NCI-H2107 treated with DMSO at 0.1 percent for 48 hours (cell line): ENCODE measurements at regions not wholly inside any gene's neighbourhood (a gene's known extent, or its start where the extent isn't known, plus 50 kb on each side); places are given as distances from the start of the nearest gene placed in this dataset.

Experiments used
- DNase-seq: peaks from one replicate; lab custom pipeline; 2025; ENCODE audit not compliant: unreplicated experiment; lab: John Stamatoyannopoulos, UW

DNA sequence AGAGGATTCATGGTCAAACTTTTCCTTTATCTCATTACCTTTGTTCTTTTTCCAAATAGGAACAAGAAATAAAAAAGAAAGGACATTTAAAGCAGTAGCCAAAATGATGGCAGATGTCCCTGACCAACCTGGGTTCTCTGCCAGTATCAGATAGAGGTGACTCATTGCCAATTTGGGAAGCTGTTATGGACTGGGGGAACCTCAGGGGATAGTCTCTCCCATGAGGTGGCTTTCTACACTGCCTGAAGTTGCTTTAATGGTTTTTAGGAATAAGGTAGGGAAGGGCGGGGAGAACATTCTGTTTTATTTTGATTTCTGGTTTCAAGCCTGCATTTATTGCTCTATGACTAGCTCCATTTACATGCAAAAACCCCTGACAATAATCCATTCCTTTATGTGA lies 457.9 kb upstream of the TPK1 start:
- no peak for DNase-seq

DNA sequence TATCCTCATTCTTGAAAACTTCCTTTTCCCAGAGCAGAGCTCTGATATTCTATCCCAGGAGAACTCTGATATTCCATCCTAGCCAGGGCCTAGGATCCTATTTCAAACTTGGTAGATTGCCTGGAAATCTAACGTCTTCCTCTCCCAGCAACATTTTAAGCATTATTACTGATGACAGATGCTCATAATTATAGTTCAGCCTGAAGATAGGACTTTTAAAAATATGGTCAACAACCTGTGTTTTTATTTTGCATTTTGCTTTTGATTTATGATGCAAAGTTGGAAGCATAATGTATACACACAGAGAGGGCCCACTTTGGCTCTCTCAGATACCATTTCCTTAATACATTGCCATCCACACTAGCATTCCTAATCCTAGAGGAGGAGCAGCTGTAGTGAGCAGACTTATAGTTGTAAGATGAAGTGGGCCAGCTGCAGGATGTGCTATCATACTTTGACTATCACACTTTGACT lies 457.4 kb upstream of the TPK1 start:
- DNase-seq, result no peak

DNA sequence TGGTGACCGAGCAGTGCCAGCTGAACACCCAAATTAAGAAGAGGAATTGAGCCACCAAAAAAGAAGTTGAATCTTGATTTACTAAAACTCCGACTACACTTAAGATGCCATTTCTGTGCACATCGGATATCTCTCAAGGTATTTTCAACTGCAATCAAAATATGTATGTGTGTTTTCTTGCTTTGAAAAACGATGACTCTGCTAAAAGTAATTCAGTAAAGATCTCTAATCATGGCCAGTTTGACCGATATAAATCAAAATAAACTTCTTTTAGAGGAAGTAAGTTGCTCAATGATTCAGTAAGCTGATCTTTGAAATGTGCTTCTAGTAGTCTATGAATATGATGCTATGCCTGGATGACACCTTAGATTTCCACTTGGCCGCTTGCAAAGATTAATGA lies 453.5 kb upstream of the TPK1 start:
- DNase-seq, result no peak

DNA sequence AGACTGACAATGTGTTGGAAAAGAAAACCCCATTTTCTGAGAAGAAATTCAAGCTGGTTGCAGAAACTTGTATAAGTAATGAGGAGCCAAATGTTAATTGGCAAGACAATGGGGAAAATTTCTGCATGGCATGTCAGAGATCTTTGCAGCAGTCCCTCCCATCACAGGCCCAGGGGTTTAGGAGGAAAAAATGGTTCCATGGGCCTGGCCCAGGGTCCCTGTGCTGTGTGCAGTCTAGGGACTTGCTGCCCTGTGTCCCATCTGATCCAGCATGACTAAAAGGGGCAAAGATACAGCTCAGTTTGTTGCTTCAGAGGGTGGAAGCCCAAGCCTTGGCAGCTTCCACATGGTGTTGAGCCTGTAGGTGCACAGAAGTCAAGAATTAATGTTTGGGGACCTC lies 440.3 kb upstream of the TPK1 start:
- DNase-seq, result no peak

DNA sequence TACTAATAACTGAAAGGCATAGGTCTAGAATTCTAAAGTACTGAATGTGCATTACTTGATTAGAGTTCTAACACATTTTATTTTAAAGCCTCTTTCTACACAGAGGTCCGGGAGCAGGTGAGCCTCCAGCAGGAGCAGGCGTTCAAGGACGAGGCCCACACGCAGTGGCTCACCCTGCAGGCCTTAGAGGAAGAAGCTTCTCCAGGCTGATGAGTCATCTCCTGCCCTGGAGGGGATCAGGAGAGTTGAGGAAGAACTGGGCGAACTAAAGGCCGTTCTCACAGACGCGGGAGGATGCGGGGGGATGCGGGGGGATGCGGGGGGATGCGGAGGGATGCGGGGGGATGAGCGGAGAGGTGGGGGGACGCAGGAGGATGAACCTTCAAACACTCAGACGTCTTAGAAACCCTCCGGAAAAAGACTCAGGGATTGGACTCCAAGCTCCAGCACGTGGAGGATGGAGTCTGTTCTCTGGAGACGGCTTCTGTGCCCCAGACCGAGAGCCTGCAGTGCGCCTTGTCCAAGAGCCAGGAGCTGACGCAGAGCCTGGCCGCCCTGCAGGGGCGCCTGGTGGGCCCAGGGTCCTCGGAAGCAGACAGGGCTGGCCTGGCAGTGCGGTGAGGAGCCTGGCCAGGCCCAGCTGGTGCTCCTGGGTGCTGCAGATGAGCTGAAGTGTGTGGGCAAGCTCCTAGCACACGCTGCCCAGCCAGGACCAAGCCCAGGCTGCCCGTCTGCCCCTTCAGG lies 433.7 kb upstream of the TPK1 start:
- no peak for DNase-seq

DNA sequence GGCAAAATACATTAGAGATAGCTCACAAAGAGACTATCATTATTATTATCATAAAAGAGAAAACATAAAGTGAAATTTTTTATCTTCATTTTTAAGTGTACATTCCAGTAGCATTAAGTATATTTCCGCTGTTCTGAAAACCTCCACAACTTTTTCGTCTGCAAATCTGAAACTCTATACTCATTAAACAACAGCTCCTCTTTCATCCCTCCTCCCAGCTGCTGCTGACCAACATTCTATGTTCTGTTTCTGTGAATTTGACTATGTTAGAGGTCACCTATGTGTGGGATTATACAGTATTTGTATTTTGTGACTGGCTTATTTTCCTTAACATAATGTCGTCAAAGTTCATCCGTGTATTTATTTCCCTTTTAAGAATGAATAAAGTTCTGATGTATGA lies 429.3 kb upstream of the TPK1 start:
- DNase-seq, result no peak

DNA sequence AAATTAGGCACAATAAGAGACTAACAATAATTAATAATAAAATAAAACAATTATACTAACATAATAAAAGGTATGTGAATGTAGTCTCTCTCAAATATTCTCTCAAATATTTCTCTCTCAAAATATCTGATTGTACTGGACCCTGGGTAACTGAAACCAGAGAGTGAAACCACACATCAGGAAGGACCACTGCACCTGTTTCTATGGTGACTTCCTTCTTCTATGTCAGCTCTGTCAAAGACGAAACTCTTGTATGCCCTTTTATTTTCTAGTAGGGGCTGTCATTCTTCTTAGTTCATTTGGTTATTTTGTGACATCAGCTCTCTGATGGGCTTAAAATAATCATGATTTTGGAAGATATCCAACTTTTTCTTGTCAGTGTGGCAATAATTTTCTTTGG lies 428.0 kb upstream of the TPK1 start:
- DNase-seq, result no peak

DNA sequence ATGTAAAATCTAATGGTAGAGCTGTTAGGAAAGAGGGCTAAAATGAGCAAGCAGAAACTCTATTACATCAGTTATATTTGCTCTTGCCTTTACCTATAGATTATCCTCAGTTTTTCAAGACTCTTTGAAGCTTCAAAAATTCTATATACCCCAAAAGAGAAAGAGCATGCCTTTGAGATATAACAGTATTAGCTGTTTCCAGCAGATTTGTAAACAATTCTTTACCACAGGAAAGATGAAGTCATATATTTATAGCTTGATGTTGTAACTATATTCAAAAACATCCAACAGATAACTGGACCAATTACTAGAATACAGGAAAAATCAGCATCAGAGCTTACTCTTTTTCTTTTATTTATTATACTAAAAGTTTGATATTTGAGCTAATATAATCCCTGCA lies 416.2 kb upstream of the TPK1 start:
- DNase-seq, result no peak

DNA sequence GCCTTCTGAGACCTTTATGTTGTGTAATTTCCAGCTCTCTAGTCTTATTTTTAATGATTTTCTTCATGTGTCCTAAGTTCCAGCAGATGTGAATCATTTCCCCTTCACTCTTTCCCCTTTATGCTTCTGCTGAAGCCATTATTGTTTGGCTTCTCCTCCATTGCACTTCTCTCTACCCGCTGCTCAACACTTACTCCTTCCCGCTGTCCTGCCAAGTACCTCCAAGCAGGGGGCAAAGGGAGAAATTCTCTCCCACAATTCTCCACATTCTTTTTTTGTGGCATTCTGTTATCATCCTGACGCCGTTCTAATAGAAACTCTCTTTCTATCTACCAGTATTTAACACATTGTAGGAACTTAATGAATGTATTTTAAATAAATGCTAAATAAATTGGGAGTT lies 388.9 kb upstream of the TPK1 start:
- DNase-seq, result no peak

DNA sequence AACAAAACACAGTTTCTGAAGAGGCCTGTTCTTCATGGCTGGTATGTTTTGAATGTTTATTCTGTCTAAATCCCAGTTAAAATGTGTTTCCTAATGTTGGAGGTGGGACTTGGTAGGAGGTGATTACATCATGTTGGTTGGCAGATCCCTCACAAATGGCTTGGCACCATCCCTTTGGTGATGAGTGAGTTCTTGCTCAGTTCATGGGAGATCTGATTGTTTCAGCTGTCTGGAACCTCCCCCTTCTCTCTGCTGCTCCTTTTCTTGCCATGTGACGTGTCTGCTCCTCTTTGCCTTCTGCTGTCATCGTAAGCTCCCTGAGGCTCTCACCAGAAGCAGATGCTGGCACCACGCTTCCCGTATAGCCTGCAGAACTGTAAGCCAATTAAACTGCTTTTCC lies 383.6 kb upstream of the TPK1 start:
- no peak for DNase-seq

DNA sequence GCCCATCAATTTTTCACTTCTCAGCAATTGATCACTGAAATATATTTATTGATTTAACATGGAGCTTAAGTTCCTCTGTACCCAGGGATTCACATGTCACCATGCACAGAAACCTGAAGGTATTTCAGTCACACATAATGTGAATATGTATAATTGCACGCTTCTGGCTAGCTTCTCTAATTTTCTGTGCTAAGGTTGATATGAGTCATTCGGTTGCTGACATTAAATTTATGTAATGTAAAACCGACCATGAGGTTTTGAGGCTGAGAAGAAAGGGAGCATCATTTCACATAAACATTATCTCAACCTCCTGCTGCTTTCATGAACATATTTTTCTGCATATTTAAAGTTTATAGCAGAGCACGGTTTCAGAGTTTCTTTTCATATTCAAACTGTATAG lies 381.0 kb upstream of the TPK1 start:
- no peak for DNase-seq

DNA sequence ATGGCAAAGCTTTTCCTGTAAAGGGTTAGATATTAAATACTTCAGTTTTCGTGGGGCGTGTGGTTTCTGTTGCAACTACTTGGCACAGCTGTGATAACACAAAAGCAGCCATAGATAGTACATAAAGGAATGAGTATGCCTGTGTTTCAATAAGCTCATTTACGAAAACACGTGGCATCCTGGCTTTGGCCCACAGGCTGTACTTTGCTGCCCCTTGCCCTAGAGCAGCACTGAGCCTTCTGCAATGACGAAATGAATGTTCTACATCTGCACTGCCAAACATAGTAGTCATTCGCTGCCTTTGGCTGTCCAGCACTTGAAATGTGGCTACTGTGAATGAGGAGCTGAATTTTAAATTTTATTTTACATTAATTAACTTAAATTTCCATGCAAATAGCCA lies 376.2 kb upstream of the TPK1 start:
- DNase-seq, result no peak

DNA sequence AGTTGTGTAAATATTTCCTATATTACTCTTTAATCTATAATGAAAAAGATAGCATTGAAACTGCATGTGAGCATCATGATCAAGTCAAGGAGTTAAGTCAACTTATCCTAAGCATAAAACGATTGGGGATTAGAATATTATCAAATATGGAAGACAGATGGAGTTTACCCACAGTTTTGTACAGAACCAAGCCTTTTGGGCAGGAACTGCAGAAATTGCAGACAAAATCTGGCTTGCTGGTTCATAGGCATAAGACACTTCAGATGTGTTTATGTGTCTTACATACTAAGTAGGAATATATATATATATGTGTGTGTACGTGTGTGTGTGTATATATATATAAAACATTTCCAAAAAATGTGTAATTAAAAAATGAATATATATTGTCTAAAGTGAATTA lies 375.4 kb upstream of the TPK1 start:
- DNase-seq, result no peak

DNA sequence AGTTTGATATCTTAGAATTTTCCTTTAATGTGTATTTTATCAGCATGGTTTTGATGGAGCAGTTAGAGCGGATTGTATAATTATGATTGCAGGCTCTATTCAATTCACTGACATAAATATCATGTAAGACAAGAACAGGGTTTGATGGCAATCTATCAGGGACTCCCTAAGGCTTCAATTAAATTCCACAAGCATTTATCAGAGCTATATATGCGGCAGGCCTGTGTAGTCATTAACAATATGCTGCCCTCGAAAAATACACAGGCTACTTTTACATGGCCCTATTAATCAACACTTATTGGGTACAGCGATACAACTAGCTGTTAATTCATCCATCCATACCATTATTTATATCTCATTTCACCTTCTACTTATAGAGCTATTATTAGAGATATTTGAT lies 358.1 kb upstream of the TPK1 start:
- DNase-seq, result no peak

DNA sequence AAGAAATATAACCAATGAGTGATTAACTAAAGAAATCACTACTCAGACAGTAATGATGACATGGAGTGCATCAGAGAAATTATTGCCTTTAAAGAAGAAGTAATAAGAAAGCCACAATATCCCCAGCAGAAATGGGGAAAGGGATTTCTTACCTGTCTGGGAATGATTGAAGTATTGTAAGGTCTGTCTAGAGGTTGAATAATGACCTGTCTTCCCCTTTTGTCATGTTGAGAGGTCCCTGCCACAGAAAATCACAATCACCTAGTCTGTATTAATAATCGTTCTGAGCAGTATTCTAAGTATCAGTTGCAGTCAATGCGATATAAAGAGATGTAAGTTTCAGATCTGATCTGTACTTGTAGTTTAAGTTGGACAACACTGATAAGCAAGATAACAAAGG lies 349.1 kb upstream of the TPK1 start:
- DNase-seq, result no peak

DNA sequence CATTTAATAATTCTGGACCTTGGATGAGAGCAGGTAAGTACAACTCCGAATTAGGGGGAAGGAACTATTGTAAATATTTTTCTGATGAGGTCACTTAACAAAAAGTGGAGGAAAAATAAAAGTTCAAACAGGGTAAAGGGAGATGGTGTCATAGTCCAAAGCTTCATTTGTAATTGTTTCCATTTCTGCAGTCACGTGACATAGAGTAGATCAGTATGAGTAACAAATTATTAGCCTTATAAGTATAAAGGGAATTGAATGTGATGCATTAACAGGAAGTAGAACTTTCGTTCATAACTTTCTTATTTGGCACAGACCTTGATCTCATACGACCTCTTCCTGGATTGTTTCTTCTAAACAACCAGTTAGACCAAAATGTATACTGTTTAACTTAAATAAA lies 347.2 kb upstream of the TPK1 start:
- DNase-seq, result no peak

DNA sequence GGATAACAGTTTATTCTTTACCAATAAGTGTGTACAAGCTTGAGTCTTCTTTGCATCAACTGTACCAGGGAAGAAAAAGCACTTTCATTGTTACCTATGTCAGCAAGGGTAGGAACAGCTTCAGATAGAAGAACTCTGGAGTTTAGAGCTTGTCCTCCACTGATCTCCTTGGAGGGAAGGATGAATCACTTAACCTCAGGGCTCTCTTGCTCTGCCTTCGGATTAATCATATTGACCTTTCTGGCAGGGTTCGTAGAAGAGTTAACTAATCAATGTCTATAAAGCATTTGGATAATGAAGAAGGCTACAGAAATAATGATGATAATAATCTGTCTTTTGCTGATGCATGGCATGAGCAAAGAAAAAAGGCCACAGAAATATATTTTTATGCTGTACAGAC lies 339.5 kb upstream of the TPK1 start:
- no peak for DNase-seq

DNA sequence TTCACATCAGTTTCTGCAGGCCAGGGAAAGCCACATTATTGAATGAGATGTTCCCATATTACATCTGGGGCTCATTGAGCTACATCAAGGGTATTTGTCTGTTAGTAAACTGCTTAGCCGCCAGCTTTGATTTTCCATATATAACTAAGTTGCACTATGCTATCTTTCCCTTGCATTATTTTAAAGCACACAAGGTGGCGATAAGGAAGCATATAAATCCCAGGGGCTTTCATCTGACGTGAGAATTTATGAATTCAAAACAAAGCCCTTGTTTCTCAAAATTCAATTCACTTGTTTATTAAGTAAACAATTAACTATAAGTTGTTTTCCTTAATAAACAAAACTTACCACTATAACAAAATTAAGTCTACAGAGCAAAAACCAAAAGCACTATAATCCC lies 334.1 kb upstream of the TPK1 start:
- DNase-seq, result no peak

DNA sequence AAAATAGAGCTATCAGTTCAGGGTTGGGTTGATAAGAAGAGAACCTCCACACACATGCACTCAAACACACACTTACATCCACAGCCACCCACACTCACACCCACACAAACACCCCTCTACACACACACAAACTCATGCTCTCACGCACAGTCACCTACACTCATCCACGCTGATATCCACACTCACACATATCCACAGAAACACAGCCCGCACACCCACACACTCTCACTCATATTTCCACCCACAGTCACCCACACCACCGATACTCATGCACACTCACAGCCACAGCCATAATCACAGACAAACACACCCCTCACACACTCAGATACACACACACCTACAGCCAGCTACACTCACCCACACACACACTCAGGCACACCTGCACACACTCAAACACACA lies 333.0 kb upstream of the TPK1 start:
- no peak for DNase-seq

DNA sequence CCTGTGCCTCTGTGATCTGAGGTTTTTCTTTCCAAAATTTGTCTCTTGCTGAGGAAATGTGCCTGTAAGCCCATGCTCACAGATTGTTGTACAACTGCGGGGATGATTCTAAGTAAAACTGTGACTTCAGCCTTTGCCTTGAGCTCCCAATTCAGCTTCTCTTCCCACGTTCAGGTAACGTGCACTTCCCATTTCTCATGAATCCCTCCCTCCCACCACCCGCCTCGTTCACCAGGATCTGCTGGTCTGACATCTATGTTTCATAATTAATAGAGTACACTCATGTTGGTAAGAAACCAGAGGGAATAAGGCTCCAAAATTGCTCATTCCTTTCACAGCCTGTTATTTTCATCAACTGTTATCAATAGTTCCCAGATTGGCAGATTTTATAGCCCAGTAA lies 332.6 kb upstream of the TPK1 start:
- DNase-seq, result no peak

DNA sequence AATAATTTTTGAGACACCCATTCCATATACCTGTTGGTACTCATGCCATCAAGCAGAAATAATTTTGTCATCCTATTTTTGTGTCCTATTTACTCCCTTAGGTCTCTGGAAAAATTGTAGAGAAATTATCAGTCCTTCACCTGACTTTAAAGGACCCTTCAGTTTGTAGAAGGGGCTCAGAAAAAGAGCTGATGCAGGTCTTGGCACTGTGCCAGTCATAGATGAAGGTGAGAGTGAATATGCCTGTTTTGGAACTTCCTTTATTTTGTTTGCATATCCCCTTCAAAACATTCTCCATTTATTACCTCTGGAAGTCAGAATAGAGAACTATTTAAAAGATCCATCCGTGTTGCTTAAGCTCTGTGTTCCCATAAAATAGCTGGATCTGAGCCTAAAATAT lies 321.0 kb upstream of the TPK1 start:
- no peak for DNase-seq

DNA sequence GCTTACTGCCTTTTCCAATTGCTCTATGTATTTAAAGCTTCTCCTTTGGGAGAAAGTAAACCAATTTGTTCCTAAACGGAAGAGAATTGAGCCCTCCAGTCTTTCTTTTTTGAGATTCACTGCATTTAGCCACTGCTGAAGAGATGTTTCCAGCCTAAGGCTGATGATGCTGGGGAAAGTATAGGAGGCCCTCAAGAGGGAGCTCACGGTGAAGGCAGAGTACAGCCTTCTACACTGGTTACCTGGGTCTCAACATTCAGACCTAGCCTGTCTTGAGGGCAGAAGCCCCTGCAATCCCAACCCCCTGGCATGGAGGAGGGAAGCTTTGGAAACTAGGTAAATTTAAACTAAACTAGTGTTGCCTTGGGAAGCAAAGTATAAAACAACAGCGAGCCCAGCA lies 316.7 kb upstream of the TPK1 start:
- no peak for DNase-seq

DNA sequence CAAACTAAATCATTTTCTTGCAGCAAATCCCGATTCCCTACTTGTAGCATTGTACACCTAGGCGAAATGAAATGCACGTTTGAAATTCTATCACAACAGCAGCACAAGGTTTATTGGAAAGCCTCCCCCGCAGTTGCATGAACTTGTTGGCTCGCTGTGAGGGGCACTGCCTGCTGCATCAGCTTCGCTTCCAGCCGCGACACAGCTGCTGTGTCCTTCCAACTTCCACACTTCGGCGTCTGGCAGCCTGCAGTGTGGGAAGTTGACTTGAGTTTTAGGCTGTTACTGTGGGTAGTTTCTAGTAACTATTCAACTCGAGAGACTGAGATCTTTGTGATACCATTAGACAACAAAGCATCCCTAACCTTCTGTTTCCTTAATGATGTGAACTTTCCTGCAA lies 315.8 kb upstream of the TPK1 start:
- DNase-seq, result no peak

DNA sequence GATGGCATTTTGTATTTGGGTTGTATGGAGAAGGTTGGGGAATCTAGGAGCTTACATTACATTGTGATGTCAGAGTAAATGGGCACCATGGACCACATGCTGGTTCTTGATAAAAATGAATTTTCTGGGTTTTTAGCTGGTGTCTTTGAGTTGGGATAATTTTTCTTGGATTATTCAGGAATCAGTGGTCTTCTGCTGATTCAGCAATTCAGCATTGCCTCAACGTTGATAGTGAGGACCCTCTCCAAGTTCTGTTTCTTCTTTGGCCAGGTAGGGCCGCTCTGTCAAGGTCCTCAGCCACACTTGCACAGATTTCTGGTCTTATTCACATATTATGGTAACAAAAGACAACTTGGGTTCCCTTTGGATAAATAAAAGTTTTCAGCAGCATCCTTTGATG lies 312.0 kb upstream of the TPK1 start:
- no peak for DNase-seq
